SHP77 (cell line): ENCODE measurements at regions not wholly inside any gene's neighbourhood (a gene's known extent, or its start where the extent isn't known, plus 50 kb on each side); places are given as distances from the start of the nearest gene placed in this dataset.

Experiments
- DNase-seq, 2 experiments: peaks; one replicate each; lab custom pipeline; 2025; lab: John Stamatoyannopoulos, UW

DNA sequence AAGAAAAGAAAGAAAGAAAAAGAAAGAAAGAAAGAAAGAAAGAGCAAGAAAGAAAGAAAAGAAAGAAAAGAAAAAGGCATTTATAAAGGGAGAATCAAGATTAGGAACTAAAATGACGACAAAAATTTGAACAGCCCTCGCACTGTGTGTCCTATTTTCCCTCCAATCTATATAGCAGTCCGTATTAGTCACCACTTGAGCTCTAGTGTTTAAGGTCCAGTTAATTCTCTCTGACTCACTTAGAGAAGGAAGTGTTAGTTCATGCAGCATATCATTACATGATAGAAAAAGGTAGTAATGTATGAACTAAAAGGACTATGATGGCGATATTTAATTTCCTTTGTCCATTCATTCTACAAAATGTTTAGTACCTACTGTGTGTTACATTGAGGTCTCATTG is 122.7 kb downstream of the CBLL2 start:
- no peak for DNase-seq

DNA sequence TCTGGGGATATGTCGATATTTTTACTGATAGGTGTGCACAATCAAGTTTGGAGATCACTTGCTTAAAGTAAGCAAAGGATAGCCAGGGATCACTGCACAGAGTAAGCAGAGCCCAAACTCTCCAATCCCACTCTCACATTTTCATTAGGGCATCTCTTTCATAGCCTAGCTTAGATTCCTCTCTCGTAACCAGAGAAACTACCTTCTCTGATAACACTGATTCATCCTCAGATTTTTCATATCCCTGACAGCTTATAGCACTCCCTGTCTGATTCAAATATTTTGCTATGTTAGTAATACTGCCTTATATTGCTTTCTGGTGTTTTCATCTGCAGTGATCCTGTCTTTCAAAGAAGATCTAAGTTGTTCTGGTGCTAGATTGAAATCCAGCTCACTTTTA is 123.7 kb downstream of the CBLL2 start:
- no peak for DNase-seq

GRCh38 chrX:22397566-22397965 is 124.9 kb downstream of the CBLL2 start:
- DNase-seq, result no peak

DNA sequence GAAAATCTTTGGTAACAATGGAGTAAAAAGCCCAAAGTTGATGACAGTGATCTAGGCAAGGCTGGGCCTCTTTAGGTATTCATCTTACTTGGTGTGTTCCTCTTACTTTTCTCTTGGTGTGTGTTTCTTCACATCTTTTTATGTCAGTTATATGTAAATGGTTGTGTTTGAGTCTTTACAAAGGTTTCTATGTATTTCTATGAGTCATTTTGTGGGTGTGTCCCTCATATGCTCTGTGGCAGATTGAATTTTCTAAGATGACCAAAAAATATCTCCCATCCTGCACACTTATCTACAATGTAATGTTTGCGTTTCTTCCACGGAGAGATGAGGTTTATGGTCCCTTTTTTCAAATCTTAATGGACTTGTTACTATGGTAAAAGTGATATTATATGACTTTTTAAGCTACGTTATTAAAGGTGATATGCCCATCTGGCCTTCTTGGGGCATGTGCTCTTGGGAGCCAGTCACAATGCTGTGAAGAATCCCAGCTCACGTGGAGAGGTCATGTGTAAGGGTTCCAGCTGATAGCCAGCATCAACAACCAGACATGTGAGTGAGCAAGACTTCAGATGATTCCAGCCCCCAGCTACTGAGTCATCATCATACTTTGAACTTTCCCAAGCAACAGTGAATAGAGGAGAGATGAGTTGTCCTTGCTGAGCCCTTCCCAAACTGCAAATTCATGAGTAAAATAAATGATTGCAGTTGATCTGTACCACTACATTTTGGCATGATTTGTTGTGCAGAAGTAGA is 126.9 kb downstream of the CBLL2 start:
- no peak for DNase-seq

DNA sequence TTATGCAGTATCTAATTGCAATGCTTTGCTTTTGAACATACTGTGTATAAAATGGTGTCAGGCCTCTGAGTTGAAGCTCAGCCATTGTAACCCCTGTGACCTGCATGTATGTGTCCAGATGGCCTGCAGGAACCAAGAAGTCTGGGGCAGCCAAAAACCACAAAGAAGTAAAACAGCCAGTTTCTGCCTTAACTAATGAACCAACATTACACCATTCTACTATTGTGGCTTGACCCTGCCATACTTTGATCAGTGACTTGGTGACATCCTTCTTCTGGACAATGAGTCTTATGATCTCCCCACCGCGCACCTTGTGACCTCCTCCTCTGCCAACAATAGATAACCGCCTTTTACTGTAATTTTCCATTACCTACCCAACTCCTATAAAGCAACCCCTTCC is 131.6 kb downstream of the CBLL2 start:
- DNase-seq, result no peak

DNA sequence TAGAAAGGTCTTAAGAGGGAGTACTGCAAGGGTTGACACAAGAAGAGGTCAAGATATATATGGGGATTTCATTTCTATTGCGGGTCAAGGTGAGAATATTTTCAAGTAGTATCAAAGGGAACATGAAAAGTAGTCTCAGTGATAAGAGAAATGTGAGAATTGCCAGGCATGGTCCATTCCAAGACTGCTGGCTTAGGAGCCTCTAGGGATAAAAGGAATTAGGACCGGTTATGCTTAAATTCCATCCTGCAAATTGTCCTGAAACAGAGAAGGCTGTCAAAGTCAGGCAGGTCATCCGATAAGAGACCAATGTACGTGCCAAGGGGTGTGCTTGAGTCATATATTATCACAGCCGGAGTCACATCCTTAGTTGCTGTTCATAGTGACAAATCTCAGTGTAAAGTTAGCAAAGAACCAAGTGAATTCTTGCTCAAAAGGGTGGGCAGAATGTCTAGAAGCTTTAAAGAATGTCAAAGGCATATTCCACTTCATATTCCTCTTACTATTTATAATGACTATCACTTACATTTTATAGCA is 133.6 kb downstream of the CBLL2 start:
- DNase-seq, result no peak

DNA sequence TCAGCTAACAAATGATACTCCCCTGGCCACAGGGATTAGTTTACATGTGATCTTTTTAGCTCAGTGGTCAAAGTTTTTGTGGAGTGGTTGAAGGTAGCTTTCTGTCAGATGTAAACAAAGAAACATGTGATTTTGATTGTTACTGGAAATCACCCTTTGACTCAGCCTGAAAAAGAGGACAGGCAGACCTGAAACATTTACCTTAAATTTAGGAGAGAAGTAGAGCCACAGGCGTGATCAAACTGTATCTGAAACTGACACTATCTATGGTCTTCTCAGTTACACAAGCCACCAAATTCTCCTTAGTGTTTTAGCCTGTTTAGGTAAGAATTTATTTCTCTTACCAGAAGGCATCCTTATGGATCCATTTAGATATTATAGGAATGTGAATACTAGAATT is 136.7 kb downstream of the CBLL2 start:
- no peak for DNase-seq

DNA sequence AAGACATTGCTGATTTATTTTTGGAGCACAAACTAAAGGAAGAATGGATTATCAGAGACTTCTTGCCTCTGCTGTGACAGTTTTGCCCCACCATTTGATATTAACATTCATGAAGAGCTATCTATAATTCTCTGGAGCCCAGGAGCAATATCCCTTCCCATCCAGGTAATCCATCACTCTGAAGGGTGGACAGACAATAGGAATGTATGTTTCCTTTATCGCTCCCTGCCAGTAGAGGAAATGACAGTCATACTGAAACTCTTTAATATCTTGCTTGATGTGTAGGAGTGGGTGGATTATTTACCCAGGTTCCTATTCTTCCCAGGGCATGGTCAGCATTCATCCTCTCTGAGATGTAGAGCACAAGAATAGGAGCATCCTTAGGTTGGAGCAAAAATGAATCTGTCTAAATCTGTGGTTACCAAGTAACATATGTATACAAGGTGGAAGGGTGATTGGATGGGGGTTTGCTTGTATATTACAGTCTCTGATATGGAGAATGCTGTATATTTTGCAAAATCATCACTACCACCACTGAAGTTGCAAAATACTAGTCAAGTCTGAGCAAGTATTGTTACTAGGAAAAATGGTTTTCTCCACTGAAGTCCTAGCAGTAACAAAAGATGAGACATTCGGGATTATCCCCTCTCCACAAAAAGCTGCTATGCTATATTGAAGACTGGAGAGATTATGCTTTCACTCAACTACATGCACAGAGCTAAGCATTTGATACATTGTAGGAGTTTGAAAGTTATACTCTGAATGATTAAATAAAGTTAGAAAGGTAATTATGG is 151.6 kb downstream of the CBLL2 start:
- DNase-seq, result no peak

DNA sequence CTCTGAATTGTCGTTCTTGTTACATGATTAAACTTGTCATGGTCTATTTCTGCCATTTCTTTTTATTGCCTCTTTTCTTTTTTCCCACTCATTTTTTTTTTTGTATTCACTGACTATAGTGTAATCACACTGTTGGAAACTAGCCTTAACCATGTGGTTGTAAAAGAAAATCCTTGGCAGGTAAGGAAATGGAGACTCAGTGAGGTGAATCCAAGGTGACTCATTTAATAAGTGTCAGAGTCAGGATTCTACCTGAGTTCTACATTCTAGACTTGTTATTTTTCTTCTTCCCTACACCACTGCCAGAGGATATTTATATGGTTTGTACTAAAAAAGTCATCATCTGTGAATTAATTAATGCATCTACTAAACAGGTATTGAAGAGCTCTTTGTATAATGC is 152.2 kb downstream of the CBLL2 start:
- DNase-seq, result no peak

DNA sequence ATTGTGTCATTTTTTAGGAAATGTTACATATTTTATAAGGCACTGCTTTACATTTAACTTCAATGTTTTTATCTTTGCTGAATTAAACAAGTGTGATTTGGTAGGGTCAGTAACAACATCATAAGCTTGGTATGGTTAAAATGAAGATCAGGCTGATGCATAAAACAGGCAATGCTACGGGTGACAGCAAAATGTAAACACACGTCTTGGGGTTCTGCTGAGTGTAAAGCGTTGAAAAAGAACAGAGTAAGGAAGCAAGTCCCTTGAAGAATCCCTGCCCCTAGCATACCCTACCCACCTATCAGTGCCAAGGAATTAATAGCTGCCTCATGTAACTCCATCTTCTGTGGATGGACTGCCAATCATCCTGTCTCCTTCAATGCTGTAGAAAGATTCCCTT is 157.0 kb downstream of the CBLL2 start:
- no peak for DNase-seq

DNA sequence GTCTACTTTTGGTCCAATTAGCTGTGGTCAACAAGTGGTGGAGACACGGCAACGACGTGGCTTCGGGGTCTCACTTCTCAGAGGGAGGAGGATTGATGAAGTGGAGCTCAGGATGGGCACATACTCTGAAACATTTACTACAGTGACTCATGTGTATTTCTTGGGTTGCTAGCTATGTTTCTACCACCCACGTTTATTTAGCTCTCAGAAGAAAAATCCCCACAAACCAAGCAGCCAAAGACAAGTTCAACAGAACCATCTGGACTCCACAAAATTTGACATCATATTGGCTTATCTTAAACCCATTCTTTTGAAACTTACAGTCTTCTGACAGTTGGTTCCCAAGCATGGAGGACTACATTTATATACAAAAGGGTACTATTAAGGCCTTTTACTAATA is 158.0 kb downstream of the CBLL2 start:
- DNase-seq, result no peak

DNA sequence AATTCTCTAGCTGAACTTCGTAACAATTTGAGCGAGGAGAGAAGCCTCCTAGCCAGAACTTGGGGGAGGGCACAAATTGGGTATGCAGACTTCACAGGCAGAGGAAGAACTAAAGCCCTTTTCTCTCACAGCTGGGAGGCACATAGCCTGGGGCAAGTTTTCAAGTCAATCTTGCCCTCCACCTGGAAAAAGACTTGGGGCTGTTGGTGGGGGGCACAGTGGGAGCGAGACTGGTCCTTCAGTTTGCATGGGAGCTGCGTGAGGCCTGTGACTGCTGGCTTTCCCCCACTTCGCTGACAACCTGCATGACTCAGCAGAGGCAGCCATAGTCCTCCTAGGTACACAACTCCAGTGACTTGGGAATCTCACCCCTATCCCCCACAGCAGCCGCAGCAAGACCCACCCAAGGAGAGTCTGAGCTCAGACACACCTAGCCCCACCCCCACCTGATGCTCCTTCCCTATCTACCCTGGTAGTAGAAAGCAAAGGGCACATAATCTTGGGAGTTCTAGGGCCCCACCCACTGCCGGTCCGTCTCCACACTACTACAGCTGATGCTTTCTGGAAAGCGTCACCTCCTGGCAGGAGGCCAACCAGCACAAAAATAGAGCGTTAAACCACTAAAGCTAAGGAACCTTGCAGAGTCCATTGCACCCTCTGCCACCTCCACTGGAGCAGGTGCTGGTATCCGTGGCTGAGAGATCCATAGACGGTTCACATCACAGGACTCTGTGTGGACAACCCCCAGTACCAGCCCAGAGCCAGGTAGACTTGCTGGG is 160.8 kb downstream of the CBLL2 start:
- DNase-seq, result no peak

GRCh38 chrX:22445880-22446279 is 173.2 kb downstream of the CBLL2 start:
- DNase-seq, result no peak

DNA sequence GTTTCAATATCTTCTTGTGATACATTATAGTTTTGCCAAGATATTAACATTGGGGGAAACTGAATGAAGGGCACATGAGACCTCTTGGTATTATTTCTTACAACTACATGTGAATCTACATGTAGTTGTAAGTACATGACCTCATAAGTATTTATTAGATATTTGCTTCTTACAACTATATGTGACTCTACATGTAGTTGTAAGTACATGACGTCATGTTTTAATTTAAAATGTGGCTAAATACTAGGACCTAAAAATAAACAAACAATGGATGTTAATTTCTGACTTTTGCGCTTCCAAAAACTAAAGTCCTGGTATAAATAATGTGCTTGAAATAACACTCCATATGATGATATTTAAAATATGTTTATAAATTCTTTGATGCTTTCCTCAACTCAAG is 190.2 kb downstream of the CBLL2 start:
- DNase-seq, result no peak

DNA sequence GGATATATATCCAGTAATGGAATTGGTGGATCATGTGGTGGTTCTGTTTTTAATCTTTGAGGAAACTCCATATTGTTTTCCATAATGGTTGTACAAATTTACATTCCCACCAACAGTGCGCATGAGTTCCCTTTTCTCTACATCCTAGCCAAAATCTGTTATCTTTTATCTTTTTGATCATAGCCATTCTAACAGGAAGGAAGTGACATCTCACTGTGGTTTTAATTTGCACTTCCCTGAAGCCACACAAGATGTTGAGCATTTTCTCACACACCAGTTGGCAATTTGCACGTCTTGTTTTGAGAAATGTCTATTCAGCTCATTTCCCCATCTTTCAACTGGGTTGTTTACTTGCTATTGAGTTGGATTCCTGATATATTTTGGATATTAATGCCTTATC is 194.9 kb downstream of the CBLL2 start:
- DNase-seq, result no peak

GRCh38 chrX:22481436-22481835 is 208.7 kb downstream of the CBLL2 start:
- DNase-seq, result no peak

DNA sequence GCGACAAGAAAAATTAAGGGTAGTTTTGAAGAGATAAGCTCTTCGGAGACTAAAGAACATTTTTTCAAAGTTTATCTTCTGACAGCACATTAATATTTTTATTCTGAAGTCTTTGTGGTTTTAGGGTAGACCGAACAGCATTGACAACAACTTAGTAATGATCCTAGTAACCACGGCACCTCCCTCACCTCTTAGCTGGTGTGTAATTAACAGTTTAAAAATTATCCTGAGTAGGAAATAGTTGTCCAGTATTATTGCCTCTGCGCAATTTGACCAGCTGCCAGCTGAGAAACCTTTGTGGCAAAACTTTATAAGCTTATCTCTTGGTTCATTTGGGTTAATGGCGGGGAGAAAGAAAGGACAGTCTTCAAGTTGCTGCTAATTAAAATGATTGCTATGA is 213.6 kb downstream of the CBLL2 start:
- no peak for DNase-seq

DNA sequence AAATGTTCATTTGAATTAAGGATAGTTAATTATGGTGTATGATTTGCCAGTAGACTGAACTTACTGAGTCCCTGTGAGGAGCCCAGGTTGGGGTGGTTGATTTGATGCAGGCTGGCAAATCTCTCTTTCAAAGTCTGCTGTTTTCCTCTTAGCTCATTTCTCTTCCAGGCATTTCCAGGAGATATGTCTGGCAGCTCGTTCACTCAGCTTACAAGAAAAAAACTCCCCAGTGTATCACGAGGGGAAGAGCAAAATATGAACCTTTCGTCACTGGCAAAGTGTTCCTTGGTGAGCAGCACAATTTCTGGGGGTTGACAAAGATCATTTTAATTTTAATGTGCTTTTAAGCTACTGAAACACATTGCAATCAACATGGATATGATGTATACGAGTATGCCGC is 244.2 kb downstream of the CBLL2 start:
- DNase-seq, result no peak

DNA sequence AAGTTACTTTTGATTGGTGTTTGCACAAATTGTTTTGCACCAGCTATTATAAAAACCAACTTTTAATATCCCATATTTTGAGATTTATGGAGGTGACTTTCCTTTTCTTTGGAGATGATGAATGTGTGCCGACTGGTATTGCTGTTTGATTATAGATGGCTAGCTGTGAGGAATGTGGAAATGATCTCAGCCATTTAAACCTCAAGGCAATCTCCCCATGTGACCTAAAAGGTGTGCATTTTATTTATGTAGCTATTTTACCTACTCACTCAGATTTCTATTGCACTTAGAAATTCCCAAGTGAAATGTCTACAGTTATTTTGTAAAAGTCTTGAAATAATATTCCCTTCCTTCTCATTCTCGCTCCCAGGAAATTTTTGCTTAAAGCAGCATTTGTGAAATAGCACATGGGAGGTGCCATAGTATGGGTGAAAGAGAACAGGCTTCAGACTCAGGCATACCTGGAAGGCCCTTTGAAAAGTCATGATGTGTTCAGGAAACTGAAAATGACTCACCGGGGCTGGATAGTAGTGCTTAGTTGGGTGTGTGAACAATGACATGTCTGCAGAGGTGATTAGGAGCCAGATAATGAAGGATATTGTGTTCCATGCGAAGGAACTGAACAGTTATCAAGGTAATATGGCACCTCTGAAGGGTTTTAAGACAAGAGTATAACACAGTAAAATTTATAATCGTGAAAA is 247.6 kb downstream of the CBLL2 start:
- no peak for DNase-seq

- DNase-seq, result no peak
Measured at GRCh38 chrX:22526339-22526738, 253.6 kb downstream of the CBLL2 start.

- no peak for DNase-seq
Measured at GRCh38 chrX:22527302-22527701, 254.6 kb downstream of the CBLL2 start.

GRCh38 chrX:22533898-22534297 is 261.2 kb downstream of the CBLL2 start:
- no peak for DNase-seq
